B cell (primary cell): ENCODE measurements at regions not wholly inside any gene's neighbourhood (a gene's known extent, or its start where the extent isn't known, plus 50 kb on each side); places are given as distances from the start of the nearest gene placed in this dataset.
"Not testable (repeated sequence)": the region's sequence is repeated elsewhere in the genome, so short reads cannot be mapped to it uniquely, and the experiment has no call there.

Experiments
- EZH2 ChIP-seq: IDR thresholded peaks from 2 replicates; pipeline ENCODE4 v1.6.1; 2012; ENCODE audit warnings: borderline replicate concordance, low read depth, mild to moderate bottlenecking, moderate library complexity, low read length; ENCODE audit not compliant: insufficient read depth, poor library complexity, severe bottlenecking
- TF ChIP-seq, protein P1 (sequence below): fragments of 200-600 bp; IDR thresholded peaks from one replicate; pipeline ENCODE4 v1.8.0; 2022; ENCODE audit warnings: antibody characterized with exemption, mild to moderate bottlenecking

DNA sequence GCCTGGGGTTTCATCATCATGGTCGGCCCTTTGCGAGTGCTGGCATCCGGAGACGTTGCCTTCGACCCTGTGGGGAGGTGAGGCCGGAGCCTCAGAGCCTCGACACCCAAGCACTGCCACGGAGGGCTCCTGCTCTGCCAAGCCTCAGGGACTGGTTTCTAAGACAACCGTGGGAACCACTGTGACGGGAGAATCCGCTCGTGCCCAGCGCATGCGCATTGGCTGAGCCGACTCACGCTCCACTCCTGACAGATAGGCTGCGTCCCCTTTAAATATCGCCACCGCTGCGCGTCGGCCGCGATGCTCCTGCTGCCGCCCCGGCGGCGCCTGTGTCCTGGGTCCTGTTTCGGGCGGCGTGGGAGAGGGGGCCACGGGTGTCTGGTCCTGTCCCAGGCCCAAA lies 690.6 kb upstream of the TPTE start:
- TF ChIP-seq, protein P1, sequence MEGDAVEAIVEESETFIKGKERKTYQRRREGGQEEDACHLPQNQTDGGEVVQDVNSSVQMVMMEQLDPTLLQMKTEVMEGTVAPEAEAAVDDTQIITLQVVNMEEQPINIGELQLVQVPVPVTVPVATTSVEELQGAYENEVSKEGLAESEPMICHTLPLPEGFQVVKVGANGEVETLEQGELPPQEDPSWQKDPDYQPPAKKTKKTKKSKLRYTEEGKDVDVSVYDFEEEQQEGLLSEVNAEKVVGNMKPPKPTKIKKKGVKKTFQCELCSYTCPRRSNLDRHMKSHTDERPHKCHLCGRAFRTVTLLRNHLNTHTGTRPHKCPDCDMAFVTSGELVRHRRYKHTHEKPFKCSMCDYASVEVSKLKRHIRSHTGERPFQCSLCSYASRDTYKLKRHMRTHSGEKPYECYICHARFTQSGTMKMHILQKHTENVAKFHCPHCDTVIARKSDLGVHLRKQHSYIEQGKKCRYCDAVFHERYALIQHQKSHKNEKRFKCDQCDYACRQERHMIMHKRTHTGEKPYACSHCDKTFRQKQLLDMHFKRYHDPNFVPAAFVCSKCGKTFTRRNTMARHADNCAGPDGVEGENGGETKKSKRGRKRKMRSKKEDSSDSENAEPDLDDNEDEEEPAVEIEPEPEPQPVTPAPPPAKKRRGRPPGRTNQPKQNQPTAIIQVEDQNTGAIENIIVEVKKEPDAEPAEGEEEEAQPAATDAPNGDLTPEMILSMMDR = not testable (repeated sequence)
- TF ChIP-seq EZH2 = not testable (repeated sequence)
